Limb (tissue), 2 donors: ENCODE measurements at regions not wholly inside any gene's neighbourhood (a gene's known extent, or its start where the extent isn't known, plus 50 kb on each side); places are given as distances from the start of the nearest gene placed in this dataset.
"Not testable (repeated sequence)": the region's sequence is repeated elsewhere in the genome, so short reads cannot be mapped to it uniquely, and the experiment has no call there.

ENCODE experiments used
- DNase-seq, 2 donors: peaks; one replicate each; pipeline ENCODE4 v3.0.0-alpha.2; 2016; ENCODE audit errors: extremely low spot score in 2 of 2

DNA sequence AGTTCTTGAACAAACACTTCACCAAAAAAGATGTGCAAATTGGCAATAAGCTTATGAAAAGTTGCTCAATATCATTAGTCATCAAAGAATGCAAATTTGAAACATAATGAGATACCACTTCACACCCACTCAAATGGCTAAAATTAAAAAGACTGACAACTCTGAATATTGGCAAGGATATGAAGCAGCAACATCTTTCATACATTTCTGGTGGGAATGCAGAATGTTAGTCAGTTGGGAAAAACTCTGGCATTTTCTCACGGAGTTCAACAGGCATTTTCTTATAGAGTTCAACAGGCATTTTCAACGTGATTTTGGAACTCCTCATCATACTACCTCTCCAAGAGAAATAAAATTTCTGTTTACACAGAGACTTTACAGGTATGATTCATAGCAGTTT lies 297.4 kb upstream of the MAGEC2 start:
- no peak for DNase-seq

DNA sequence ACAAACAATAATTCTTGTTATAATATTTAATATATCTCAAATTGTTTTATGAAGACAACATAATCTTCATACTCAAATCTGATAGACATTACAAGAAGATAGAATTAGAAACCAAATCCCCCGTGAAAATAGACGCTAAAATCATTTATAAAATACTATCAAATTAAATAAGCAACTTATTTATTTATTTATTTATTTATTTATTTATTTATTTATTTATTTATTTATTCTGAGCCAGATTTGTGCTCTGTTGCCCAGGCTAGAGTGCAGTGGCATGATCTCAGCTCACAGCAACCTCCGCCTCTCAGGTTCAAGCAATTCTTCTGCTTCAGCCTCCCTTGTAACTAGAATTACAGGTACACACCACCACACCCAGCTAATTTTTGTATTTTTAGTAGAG lies 294.9 kb upstream of the MAGEC2 start:
- no peak for DNase-seq

DNA sequence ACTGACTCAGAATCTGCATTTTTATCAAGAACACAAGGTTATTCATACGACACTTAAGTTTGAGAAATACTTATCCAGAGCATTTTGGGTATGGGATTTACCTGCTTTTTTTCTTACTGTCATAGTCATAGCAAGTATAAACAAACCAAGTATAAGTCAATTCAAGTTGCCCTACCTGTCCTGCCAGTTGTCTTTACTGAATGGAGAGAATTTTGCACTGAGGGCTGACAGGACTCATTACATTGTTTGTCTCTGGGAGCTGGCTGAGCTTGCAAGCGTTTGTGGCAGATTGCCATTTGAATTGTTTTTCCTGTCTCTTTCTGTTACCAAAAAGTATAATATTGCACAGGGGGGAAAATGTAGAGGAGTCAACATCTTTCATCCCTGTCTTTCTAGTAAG lies 278.9 kb upstream of the MAGEC2 start:
- no peak for DNase-seq

GRCh38 chrX:142446349-142446748 lies 241.3 kb upstream of the MAGEC2 start:
- no peak for DNase-seq

DNA sequence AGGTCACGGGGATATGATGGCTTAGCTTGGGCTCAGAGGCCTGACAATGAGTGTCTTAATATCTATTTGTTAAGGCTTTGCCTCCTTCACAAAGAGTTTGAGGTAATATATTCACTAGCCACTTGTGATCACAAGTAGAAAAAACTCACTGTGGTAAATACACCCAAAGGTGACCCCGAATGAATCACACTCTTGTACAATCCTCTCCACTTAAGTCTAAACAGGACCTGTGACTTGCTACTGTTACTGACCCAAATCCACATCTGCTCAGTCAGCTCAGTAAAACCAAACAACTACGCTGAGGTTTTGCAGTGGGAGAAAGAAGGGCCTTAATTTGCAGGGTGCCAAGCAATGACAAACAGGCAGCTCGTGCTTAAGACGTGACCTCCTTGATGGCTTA lies 223.8 kb upstream of the MAGEC2 start:
- no peak for DNase-seq

DNA sequence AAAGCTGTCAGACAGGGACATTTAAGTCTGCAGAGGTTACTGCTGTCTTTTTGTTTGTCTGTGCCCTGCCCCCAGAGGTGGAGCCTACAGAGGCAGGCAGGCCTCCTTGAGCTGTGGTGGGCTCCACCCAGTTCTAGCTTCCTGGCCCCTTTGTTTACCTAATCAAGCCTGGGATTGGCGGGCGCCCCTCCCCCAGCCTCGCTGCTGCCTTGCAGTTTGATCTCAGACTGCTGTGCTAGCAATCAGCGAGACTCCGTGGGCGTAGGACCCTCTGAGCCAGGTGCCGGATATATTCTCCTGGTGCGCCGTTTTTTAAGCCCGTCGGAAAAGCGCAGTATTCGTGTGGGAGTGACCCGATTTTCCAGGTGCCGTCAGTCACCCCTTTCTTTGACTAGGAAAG lies 185.9 kb upstream of the MAGEC2 start:
- not testable (repeated sequence) for DNase-seq

DNA sequence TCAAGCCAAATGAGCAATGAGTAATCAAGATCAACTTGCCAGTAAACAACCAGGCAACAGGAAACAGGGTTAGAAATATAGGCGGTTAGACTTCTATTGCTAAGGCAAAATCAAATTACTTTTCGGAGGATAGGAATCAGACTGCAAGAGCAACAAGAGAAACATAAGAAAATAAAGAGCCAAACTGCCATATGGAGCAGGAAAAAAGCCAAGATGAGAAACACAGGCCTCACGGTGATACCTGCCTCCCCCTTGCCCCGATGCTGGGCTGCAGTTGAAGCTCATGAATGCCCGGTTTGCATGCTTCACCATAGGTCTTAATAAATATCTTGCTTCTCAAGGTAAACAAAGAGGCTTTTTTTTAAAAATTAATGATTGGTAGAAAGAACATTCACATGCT lies 158.4 kb upstream of the MAGEC2 start:
- no peak for DNase-seq

DNA sequence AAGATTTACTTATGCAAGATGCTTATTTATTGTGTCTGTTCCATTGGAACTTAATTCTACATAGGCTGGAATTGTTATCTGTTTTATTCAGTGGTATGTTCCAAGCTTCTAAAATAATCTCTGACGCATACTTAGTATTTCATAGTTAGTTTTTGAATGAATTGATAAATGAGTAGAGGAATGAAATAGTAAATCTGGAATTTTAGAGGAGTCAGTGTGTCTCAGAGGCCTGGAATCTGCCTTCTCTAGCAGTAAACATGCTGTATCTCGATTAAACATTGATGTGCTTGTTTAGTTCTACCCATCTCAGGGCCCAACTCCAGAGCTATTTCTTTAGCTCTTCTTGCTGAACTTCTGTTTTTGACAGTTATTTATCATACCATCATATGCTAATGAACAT lies 154.2 kb upstream of the MAGEC2 start:
- DNase-seq: no peak

DNA sequence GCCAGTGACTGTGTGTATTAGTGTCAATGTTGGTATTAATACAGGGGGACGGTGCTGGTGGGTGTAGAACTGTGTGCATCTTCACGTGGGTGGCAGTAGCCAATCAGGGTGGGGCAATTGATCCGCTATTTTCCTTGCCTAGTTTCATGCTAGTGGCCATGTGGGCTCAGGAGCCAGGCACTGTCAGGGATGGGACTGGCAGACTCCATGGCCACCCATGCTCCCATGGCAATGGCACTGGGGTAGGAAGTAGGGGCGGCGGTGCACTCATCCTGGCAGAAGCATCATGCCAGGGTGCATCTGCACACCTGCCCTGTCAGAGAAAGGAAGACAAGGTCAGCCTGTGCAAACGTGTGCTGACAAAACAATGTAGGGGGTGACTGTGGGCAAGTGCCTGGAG lies 122.1 kb upstream of the MAGEC2 start:
- DNase-seq: no peak

GRCh38 chrX:142312591-142312990 lies 107.5 kb upstream of the MAGEC2 start:
- no peak for DNase-seq

GRCh38 chrX:142299406-142299805 lies 94.3 kb upstream of the MAGEC2 start:
- DNase-seq: no peak

GRCh38 chrX:142296421-142296820 lies 91.3 kb upstream of the MAGEC2 start:
- DNase-seq: no peak

DNA sequence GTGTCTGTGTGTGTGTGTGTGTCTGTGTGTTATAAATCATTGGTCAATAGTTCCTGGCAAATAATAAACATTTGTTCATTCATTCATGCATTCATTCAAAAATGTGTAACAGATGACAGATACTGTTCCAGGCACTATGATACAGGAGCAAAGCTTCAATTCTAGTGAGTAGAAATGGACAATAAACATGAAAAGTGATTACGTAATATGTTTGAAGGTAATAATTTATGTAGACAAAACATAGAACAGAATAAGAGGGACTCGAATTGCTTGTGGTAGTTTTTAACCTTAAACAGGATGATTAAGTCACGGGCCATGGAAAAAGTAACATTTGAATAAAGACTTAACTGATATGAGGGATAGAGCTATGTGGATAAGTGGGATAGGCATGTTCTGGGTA lies 90.1 kb upstream of the MAGEC2 start:
- no peak for DNase-seq

GRCh38 chrX:142270166-142270565 lies 65.1 kb upstream of the MAGEC2 start:
- not testable (repeated sequence) for DNase-seq

DNA sequence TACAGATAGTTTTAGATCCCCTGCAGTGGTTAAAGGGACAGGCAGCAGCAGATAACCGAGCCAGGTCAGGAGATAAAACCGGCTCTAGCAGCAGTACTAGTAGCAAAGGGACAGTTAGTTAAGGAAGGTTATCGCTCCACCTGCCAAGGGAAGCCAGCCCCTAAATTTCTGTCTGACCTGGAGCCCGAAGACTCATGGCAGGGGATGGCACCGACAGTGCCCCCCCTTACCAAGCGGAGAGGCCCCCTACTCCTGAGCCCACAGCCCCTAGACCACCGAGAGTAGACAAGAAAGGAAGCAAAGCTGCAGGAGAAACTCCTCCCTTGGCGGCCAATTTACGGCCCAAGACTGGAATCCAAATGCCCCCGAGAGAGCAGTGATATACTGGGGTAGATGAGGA lies 61.3 kb upstream of the MAGEC2 start:
- no peak for DNase-seq

DNA sequence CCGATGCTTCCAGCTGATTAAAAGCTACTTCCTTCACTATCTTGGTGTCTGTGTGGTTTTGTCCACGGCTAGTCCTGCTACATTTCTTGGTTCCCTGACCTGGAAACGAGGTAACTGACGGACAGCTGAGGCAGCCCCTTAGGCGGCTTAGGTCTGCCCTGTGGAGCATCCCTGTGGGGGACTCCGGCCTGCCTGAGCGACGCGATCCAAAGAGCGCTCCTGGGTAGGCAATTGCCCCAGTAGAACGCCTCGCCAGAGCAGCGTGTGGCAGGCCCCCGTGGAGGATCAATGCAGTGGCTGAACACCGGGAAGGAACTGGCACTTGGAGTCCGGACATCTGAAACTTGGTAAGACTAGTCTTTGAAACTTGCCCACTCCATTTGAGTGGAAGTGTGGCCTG lies 60.5 kb upstream of the MAGEC2 start:
- DNase-seq: not testable (repeated sequence)

- no peak for DNase-seq
Measured at GRCh38 chrX:142256935-142257334, 51.8 kb upstream of the MAGEC2 start.
